SK-N-SH (cell line): ENCODE measurements at regions not wholly inside any gene's neighbourhood (a gene's known extent, or its start where the extent isn't known, plus 50 kb on each side); places are given as distances from the start of the nearest gene placed in this dataset.

Source experiments
- CTCF ChIA-PET: fragments of 300-600, 350-600 bp; formaldehyde crosslinking; extraction: SDS; loops from one replicate; lab custom pipeline; 2021; lab: Yijun Ruan, JAX
- POLR2A ChIA-PET: fragments of 350-600 bp; sonication (Branson Sonifier 250); formaldehyde crosslinking; extraction: SDS; loops from one replicate; lab custom pipeline; 2020; ENCODE audit warnings: antibody characterized with exemption, inconsistent platforms; lab: Yijun Ruan, JAX
- DNase-seq: peaks from one replicate; pipeline ENCODE4 v3.0.0; 2012
- H2AFZ ChIP-seq: fragments of 200-600 bp; sonication (generic); 2 replicates; pipeline ENCODE4 v1.8.1; 2016; ENCODE audit warnings: antibody characterized with exemption, mild to moderate bottlenecking, low read depth
- H3F3A ChIP-seq: fragments of 200-600 bp; sonication (generic); replicated peaks from 2 replicates; pipeline ENCODE3; 2016; ENCODE audit warnings: antibody characterized with exemption, mild to moderate bottlenecking; ENCODE audit not compliant: insufficient read depth
- H3K27ac ChIP-seq, 2 experiments: fragments of 200-500 bp in 1 of 2; fragments of 200-600 bp in 1 of 2; sonication (Bioruptor generic) in 1 of 2; sonication (generic), shearing (Covaris generic) in 1 of 2; 2 replicates each; pipeline versions ENCODE4 v1.5.1 to v1.6.1; 2014 to 2016; ENCODE audit warnings: low read depth in 2 of 2, inconsistent platforms in 1 of 2, low read length in 1 of 2, mild to moderate bottlenecking in 1 of 2, mixed read lengths in 1 of 2
- H3K27me3 ChIP-seq: fragments of 200-600 bp; sonication (generic), shearing (Covaris generic); 2 replicates; pipeline ENCODE4 v1.6.1; 2016; ENCODE audit warnings: mixed run types; ENCODE audit not compliant: insufficient read depth
- H3K36me3 ChIP-seq, 2 experiments: fragments of 200-500 bp in 1 of 2; fragments of 200-600 bp in 1 of 2; sonication (Bioruptor generic) in 1 of 2; sonication (generic) in 1 of 2; replicated peaks in 1 of 2; 2 replicates each; pipeline versions ENCODE3 to v1.5.1; 2014 to 2016; ENCODE audit warnings: low read length in 1 of 2, mild to moderate bottlenecking in 1 of 2; ENCODE audit not compliant: insufficient read depth in 2 of 2, control insufficient read depth in 1 of 2
- H3K4me1 ChIP-seq, 2 experiments: fragments of 200-500 bp in 1 of 2; fragments of 200-600 bp in 1 of 2; sonication (Bioruptor generic) in 1 of 2; sonication (generic), shearing (Covaris generic) in 1 of 2; 2 replicates each; pipeline versions ENCODE4 v1.5.1 to v1.6.1; 2014 to 2016; ENCODE audit warnings: low read depth in 1 of 2, low read length in 1 of 2, mixed run types in 1 of 2; ENCODE audit not compliant: insufficient read depth in 2 of 2, control insufficient read depth in 1 of 2
- H3K4me2 ChIP-seq: fragments of 200-600 bp; sonication (generic), shearing (Covaris generic); 2 replicates; pipeline ENCODE4 v1.6.1; 2017; ENCODE audit warnings: mixed run types
- H3K4me3 ChIP-seq, 2 experiments: fragments of 200-500 bp in 1 of 2; fragments of 200-600 bp in 1 of 2; sonication (Bioruptor generic) in 1 of 2; sonication (generic), shearing (Covaris generic) in 1 of 2; 2 replicates each; pipeline versions ENCODE4 v1.5.1 to v1.8.1; 2014 to 2016; ENCODE audit warnings: low read depth in 2 of 2, inconsistent platforms in 1 of 2, low read length in 1 of 2, mild to moderate bottlenecking in 1 of 2, mixed read lengths in 1 of 2, moderate library complexity in 1 of 2
- H3K79me2 ChIP-seq: fragments of 200-600 bp; sonication (generic); 2 replicates; pipeline ENCODE4 v1.8.1; 2017; ENCODE audit warnings: mild to moderate bottlenecking; ENCODE audit not compliant: insufficient read depth
- H3K9ac ChIP-seq: fragments of 200-600 bp; sonication (generic); 2 replicates; pipeline ENCODE4 v1.6.1; 2017; ENCODE audit warnings: mixed run types
- H3K9me2 ChIP-seq: fragments of 200-600 bp; sonication (generic); 2 replicates; pipeline ENCODE4 v1.6.1; 2017; ENCODE audit warnings: mixed run types
- H3K9me3 ChIP-seq: fragments of 200-600 bp; sonication (generic); 2 replicates; pipeline ENCODE4 v1.6.1; 2017; ENCODE audit warnings: mixed run types, mild to moderate bottlenecking, moderate library complexity
- H4K20me1 ChIP-seq: fragments of 200-600 bp; sonication (generic); 2 replicates; pipeline ENCODE4 v1.6.1; 2017; ENCODE audit warnings: mild to moderate bottlenecking, mixed run types; ENCODE audit not compliant: insufficient read depth
- CHD2 ChIP-seq: fragments of 150-350 bp; IDR thresholded peaks from 2 replicates; pipeline ENCODE4 v1.6.1; 2018; ENCODE audit warnings: low read length; ENCODE audit not compliant: partially characterized antibody
- ELF1 ChIP-seq: IDR thresholded peaks from 2 replicates; pipeline ENCODE4 v1.4.0; 2012
- EP300 ChIP-seq, 2 experiments: IDR thresholded peaks; 2 replicates each; pipeline versions ENCODE4 v1.4.0 to v1.6.1; 2012; ENCODE audit warnings: borderline replicate concordance in 1 of 2, low read depth in 1 of 2, low read length in 1 of 2
- EZH2phosphoT487 ChIP-seq: fragments of 200-600 bp; sonication (generic); IDR thresholded peaks from 2 replicates; pipeline ENCODE4 v1.6.1; 2017; ENCODE audit warnings: low read depth, mixed run types, mild to moderate bottlenecking, antibody characterized with exemption, moderate library complexity, borderline replicate concordance
- FOSL2 ChIP-seq: IDR thresholded peaks from 2 replicates; pipeline ENCODE4 v1.4.0; 2012; ENCODE audit warnings: low read depth, mild to moderate bottlenecking, moderate library complexity, borderline replicate concordance
- GATA2 ChIP-seq: sonication (generic); formaldehyde crosslinking; IDR thresholded peaks from 2 replicates; pipeline ENCODE4 v1.5.0; 2020; ENCODE audit warnings: mild to moderate bottlenecking, missing genetic modification reagents
- JUND ChIP-seq: IDR thresholded peaks from 2 replicates; pipeline ENCODE4 v1.4.0; 2012
- NRF1 ChIP-seq: IDR thresholded peaks from 2 replicates; pipeline ENCODE4 v1.6.1; 2012; ENCODE audit warnings: low read depth, mild to moderate bottlenecking, low read length
- RCOR1 ChIP-seq: fragments of 150-350 bp; IDR thresholded peaks from 2 replicates; pipeline ENCODE4 v1.6.1; 2017; ENCODE audit warnings: antibody characterized with exemption, low read length
- SMC3 ChIP-seq: IDR thresholded peaks from 2 replicates; pipeline ENCODE4 v1.6.1; 2012; ENCODE audit warnings: low read depth, low read length, improper control_type of control experiment
- TAF1 ChIP-seq: IDR thresholded peaks from 2 replicates; pipeline ENCODE4 v1.6.1; 2012; ENCODE audit warnings: low read depth, mild to moderate bottlenecking, low read length, moderate library complexity, borderline replicate concordance
- TCF12 ChIP-seq: IDR thresholded peaks from 2 replicates; pipeline ENCODE4 v1.4.0; 2012
- WGBS: methylation state at CpG from one replicate; pipeline ENCODE4 v1.1.6; 2017; ENCODE audit warnings: low lambda C conversion rate; 5-methylcytosine and 5-hydroxymethylcytosine counted together

- DNase-seq, result no peak
- no peaks in the 10 kb centered on the region for H3K4me1 ChIP-seq
- H3K79me2 ChIP-seq, result no peaks in the 10 kb centered on the region
- H3K27ac ChIP-seq, result no peak overlapping the region
- ChIA-PET POLR2A (no interaction called here), CTCF (no interaction called here)
- H3K4me3 ChIP-seq, result no peak overlapping the region
- H3K36me3 ChIP-seq, result no peaks in the 10 kb centered on the region
- no peak overlapping the region for H3K4me2 ChIP-seq
- no peaks in the 10 kb centered on the region for H3K9me2 ChIP-seq
- H2AFZ ChIP-seq, result no peak overlapping the region
- no peaks in the 10 kb centered on the region for H3F3A ChIP-seq
- H3K27me3 ChIP-seq, result no peaks in the 10 kb centered on the region
- H3K9me3 ChIP-seq, result no peaks in the 10 kb centered on the region
- no peak for TF ChIP-seq JUND
- no peaks in the 10 kb centered on the region for H4K20me1 ChIP-seq
- no peak overlapping the region for H3K9ac ChIP-seq
Measured at GRCh38 chr13:42389041-42389440, 117.1 kb downstream of the AKAP11 start.

DNA sequence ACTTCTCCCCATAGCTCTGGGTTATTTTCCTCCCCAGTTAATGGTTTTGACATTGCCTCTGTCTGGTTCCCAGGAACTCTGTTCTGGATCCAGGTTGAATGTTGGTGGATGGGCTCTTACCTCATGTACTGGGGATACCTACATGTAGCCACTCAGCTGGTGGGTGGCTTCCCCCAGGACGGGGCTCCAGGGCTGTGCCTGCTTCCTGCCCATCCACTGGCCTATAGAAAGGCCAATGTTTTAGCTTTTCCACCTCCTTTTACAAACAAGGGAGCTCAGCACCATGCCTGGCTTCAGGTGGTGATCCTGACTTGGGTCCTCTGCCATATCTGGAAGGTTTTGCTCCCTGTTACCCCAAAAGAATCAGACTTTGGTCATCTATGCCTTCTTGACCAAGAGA is 120.2 kb downstream of the AKAP11 start:
- no peak for TF ChIP-seq RCOR1
- TF ChIP-seq TCF12, result no peak
- TF ChIP-seq ELF1, result no peak
- TF ChIP-seq EZH2phosphoT487, result no peak
- no peak for TF ChIP-seq CHD2
- no peak for TF ChIP-seq NRF1
- no peak for TF ChIP-seq GATA2 (CRISPR knock-in tag)
- TF ChIP-seq EP300 (IDR thresholded peaks at IDR 0.05; ENCODE audit: borderline replicate concordance in 1 of 2, low read depth in 1 of 2, low read length in 1 of 2), result no peak
- TF ChIP-seq FOSL2, result no peak
- TF ChIP-seq, all 33 proteins: peak for 0
- Histone ChIP-seq H2AFZ (no peak overlapping the region), H3K9ac (no peak overlapping the region), H3K4me2 (no peak overlapping the region), H3K4me1 (no peaks in the 10 kb centered on the region), H3F3A (no peaks in the 10 kb centered on the region), H3K27ac (no peak overlapping the region), H3K79me2 (no peaks in the 10 kb centered on the region), H3K9me3 (no peaks in the 10 kb centered on the region), H3K27me3 (no peaks in the 10 kb centered on the region), H3K36me3 (no peaks in the 10 kb centered on the region), H3K4me3 (no peak overlapping the region), H4K20me1 (no peaks in the 10 kb centered on the region), H3K9me2 (no peaks in the 10 kb centered on the region)
- 0% methylated on average over 1 of the region's 1 CpG for WGBS
- POLR2A ChIA-PET, result no interaction called here
- DNase-seq, result no peak
- CTCF ChIA-PET, result interaction anchor here (0.7 kb wide), 2 partner anchors 16 to 32 kb away, joined by 3 read pairs; no protein-coding TSS in a partner anchor

DNA sequence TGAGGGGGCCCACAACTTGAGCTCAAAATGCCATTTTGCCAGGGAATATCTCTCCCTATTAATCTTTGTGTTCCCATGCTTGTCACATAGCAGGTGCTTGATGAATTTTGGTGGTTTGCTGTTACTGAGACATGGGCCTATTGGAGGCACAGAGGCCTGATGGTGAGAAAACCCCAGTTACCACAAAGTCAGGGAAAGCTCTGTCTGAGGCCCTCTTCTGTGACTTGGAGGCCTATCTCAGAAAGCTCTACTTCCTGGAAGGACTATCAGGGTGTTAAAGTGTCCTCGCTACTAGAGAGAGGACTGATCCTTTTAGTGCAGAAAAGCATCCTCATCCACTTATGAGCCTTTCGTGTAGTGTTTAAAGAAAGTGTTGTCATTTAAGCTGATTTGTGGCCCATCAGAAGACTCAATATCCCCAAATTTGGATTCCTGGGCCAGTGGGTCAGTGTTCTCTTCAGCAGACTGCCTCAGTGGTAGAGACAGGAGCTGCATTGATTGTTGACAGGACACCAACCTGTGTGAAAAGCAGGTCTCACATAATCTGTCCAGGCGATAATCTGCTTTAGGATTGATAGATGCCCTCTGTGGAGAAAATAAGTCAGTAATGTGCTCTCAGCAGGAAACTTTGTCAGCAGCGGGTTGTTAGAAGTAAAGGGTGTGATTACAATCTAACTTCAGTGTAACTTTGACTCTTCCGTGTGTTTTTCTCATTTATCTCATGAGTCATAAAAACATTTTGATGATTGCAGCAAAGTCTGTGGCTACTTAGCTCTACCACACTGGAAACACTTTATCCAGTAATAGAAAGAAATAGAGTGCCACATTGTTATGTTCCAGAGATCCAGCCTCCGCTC is 121.0 kb downstream of the AKAP11 start:
- no peaks in the 10 kb centered on the region for H4K20me1 ChIP-seq
- H3K9ac ChIP-seq, result no peak overlapping the region
- no peaks in the 10 kb centered on the region for H3K9me2 ChIP-seq
- H3K79me2 ChIP-seq, result no peaks in the 10 kb centered on the region
- TF ChIP-seq TAF1 (no peak), SMC3 (no peak)
- H3K27me3 ChIP-seq, result no peaks in the 10 kb centered on the region
- no peaks in the 10 kb centered on the region for H3K9me3 ChIP-seq
- H3K4me2 ChIP-seq, result no peak overlapping the region
- CTCF ChIA-PET, result no interaction called here
- H3K4me3 ChIP-seq, result no peak overlapping the region
- POLR2A ChIA-PET, result no interaction called here
- no peaks in the 10 kb centered on the region for H3K36me3 ChIP-seq
- H2AFZ ChIP-seq, result no peak overlapping the region
- H3K4me1 ChIP-seq, result no peaks in the 10 kb centered on the region
- no peaks in the 10 kb centered on the region for H3F3A ChIP-seq
- WGBS, result 68% methylated on average over 6 of the region's 6 CpGs
- DNase-seq, result no peak
- no peak overlapping the region for H3K27ac ChIP-seq
